ENCODE measurements at regions not wholly inside any gene's neighbourhood (a gene's known extent, or its start where the extent isn't known, plus 50 kb on each side); places are given as distances from the start of the nearest gene placed in this dataset.
A peak's percentile ranks its signal among the peaks of the same experiment; 100 is the strongest.

- Histone ChIP-seq H3K27ac (ENCODE audit: poor library complexity, severe bottlenecking) (no peak overlapping the region), H3K9me3 (ENCODE audit: severe bottlenecking) (no peaks in the 10 kb centered on the region), H3K4me1 (ENCODE audit: insufficient read depth, poor library complexity, severe bottlenecking) (no peaks in the 10 kb centered on the region), H3K36me3 (ENCODE audit: low read depth) (no peaks in the 10 kb centered on the region), H3K27me3 (ENCODE audit: insufficient read depth, poor library complexity, severe bottlenecking) (no peaks in the 10 kb centered on the region), H3K4me3 (ENCODE audit: severe bottlenecking) (no peak overlapping the region)
- peak; percentile 59; the same call in 2 of the 3 replicates for ATAC-seq (ENCODE audit: low read depth)
- no peak for DNase-seq (ENCODE audit: low spot score)
- TF ChIP-seq CTCF (IDR thresholded peaks at IDR 0.05; ENCODE audit: poor library complexity, severe bottlenecking): peak; percentile 69
These were observed 377.1 kb upstream of the HS3ST1 start for GRCh38 chr4:11805842-11806241.

GRCh38 chr4:11801466-11802446 is 373.1 kb upstream of the HS3ST1 start:
- no peak for DNase-seq (ENCODE audit: low spot score)

GRCh38 chr4:11799196-11799595 is 370.5 kb upstream of the HS3ST1 start:
- ATAC-seq (ENCODE audit: low read depth) (no peak), DNase-seq (ENCODE audit: low spot score) (no peak)
- Histone ChIP-seq H3K9me3 (ENCODE audit: severe bottlenecking) (no peaks in the 10 kb centered on the region), H3K36me3 (ENCODE audit: low read depth) (no peaks in the 10 kb centered on the region), H3K4me1 (ENCODE audit: insufficient read depth, poor library complexity, severe bottlenecking) (no peaks in the 10 kb centered on the region), H3K27ac (ENCODE audit: poor library complexity, severe bottlenecking) (no peak overlapping the region), H3K27me3 (ENCODE audit: insufficient read depth, poor library complexity, severe bottlenecking) (no peaks in the 10 kb centered on the region), H3K4me3 (ENCODE audit: severe bottlenecking) (no peak overlapping the region)
- no peak for TF ChIP-seq CTCF (IDR thresholded peaks at IDR 0.05; ENCODE audit: poor library complexity, severe bottlenecking)

More at GRCh38 chr4:11801466-11802446, 373.1 kb upstream of the HS3ST1 start:
- Histone ChIP-seq H3K4me1 (ENCODE audit: insufficient read depth, poor library complexity, severe bottlenecking) (no peaks in the 10 kb centered on the region), H3K9me3 (ENCODE audit: severe bottlenecking) (no peaks in the 10 kb centered on the region), H3K36me3 (ENCODE audit: low read depth) (no peaks in the 10 kb centered on the region), H3K4me3 (ENCODE audit: severe bottlenecking) (no peak overlapping the region), H3K27me3 (ENCODE audit: insufficient read depth, poor library complexity, severe bottlenecking) (no peaks in the 10 kb centered on the region), H3K27ac (ENCODE audit: poor library complexity, severe bottlenecking) (no peak overlapping the region)
- ATAC-seq (ENCODE audit: low read depth): no peak
- no peak for TF ChIP-seq CTCF (IDR thresholded peaks at IDR 0.05; ENCODE audit: poor library complexity, severe bottlenecking)

GRCh38 chr4:11791797-11792196 is 363.1 kb upstream of the HS3ST1 start:
- H3K4me1 ChIP-seq (ENCODE audit: insufficient read depth, poor library complexity, severe bottlenecking): no peaks in the 10 kb centered on the region
- ATAC-seq (ENCODE audit: low read depth) (no peak), DNase-seq (ENCODE audit: low spot score) (no peak)
- no peak for TF ChIP-seq CTCF (IDR thresholded peaks at IDR 0.05; ENCODE audit: poor library complexity, severe bottlenecking)
- H3K36me3 ChIP-seq (ENCODE audit: low read depth): no peaks in the 10 kb centered on the region
- H3K9me3 ChIP-seq (ENCODE audit: severe bottlenecking): no peaks in the 10 kb centered on the region
- H3K27me3 ChIP-seq (ENCODE audit: insufficient read depth, poor library complexity, severe bottlenecking): no peaks in the 10 kb centered on the region
- no peak overlapping the region for H3K27ac ChIP-seq (ENCODE audit: poor library complexity, severe bottlenecking)
- no peak overlapping the region for H3K4me3 ChIP-seq (ENCODE audit: severe bottlenecking)

- Histone ChIP-seq H3K36me3 (ENCODE audit: low read depth) (no peaks in the 10 kb centered on the region), H3K4me1 (ENCODE audit: insufficient read depth, poor library complexity, severe bottlenecking) (no peaks in the 10 kb centered on the region), H3K4me3 (ENCODE audit: severe bottlenecking) (no peak overlapping the region), H3K27ac (ENCODE audit: poor library complexity, severe bottlenecking) (no peak overlapping the region), H3K27me3 (ENCODE audit: insufficient read depth, poor library complexity, severe bottlenecking) (no peaks in the 10 kb centered on the region), H3K9me3 (ENCODE audit: severe bottlenecking) (no peaks in the 10 kb centered on the region)
- DNase-seq (ENCODE audit: low spot score) (no peak), ATAC-seq (ENCODE audit: low read depth) (no peak)
- TF ChIP-seq CTCF (IDR thresholded peaks at IDR 0.05; ENCODE audit: poor library complexity, severe bottlenecking): no peak
These were observed 361.5 kb upstream of the HS3ST1 start for GRCh38 chr4:11790230-11790629.

Measured in RWPE2 (cell line).